IMR-90 (cell line): ENCODE measurements at regions not wholly inside any gene's neighbourhood (a gene's known extent, or its start where the extent isn't known, plus 50 kb on each side); places are given as distances from the start of the nearest gene placed in this dataset.
"Not testable (repeated sequence)": the region's sequence is repeated elsewhere in the genome, so short reads cannot be mapped to it uniquely, and the experiment has no call there.

ENCODE experiments used
- ATAC-seq: fragments of 200-7000 bp; cut with Tn5 transposase; 2 replicates; pipeline ENCODE4 v1.9.1; 2020; ENCODE audit warnings: low read depth, mild to moderate bottlenecking, moderate library complexity
- BruUV-seq: library from RNA; stranded (reverse); fragments of 400-500 nt; replicated peaks from 2 replicates; lab custom pipeline; 2021; lab: Mats Ljungman, UMichigan
- CTCF ChIA-PET: fragments of 300-600 bp; formaldehyde crosslinking; extraction: SDS; loops from one replicate; lab custom pipeline; 2021; ENCODE audit warnings: antibody characterized with exemption; lab: Yijun Ruan, JAX
- POLR2A ChIA-PET: fragments of 300-600 bp; sonication (Branson Sonifier 250); formaldehyde crosslinking; loops from one replicate; lab custom pipeline; 2022; ENCODE audit warnings: antibody characterized with exemption; ENCODE audit not compliant: unreplicated experiment; lab: Charles Lee
- DNase-seq: peaks from one replicate; pipeline ENCODE4 v3.0.0; 2013
- H2AFZ ChIP-seq: replicated peaks from 2 replicates; pipeline ENCODE3; 2013; ENCODE audit warnings: low read length, mild to moderate bottlenecking; ENCODE audit not compliant: poor library complexity
- H2AK5ac ChIP-seq: 2 replicates; pipeline ENCODE4 v1.6.1; 2013; ENCODE audit warnings: low read depth, low read length, inconsistent platforms
- H2AK9ac ChIP-seq: replicated peaks from 2 replicates; pipeline ENCODE3; 2013; ENCODE audit warnings: mild to moderate bottlenecking, low read depth, low read length, moderate library complexity; ENCODE audit not compliant: poor library complexity
- H2BK120ac ChIP-seq: 2 replicates; pipeline ENCODE4 v1.6.1; 2013; ENCODE audit warnings: low read depth, low read length, inconsistent platforms
- H2BK15ac ChIP-seq: 3 replicates; pipeline ENCODE4 v1.6.1; 2013; ENCODE audit warnings: low read depth, low read length, inconsistent platforms
- H2BK20ac ChIP-seq: 2 replicates; pipeline ENCODE4 v1.6.1; 2013; ENCODE audit warnings: low read depth, mild to moderate bottlenecking, inconsistent platforms, low read length, moderate library complexity
- H2BK5ac ChIP-seq: 2 replicates; pipeline ENCODE4 v1.6.1; 2013; ENCODE audit warnings: mild to moderate bottlenecking, low read depth, low read length, inconsistent platforms; ENCODE audit not compliant: poor library complexity, severe bottlenecking
- H3K14ac ChIP-seq: replicated peaks from 2 replicates; pipeline ENCODE4 v1.6.1; 2013; ENCODE audit warnings: low read depth, low read length, inconsistent platforms
- H3K18ac ChIP-seq: 2 replicates; pipeline ENCODE4 v1.6.1; 2013; ENCODE audit warnings: low read depth, low read length, control low read depth
- H3K23ac ChIP-seq: 2 replicates; pipeline ENCODE4 v1.6.1; 2013; ENCODE audit warnings: low read depth, low read length, inconsistent platforms
- H3K27ac ChIP-seq: 2 replicates; pipeline ENCODE4 v1.5.1; 2013; ENCODE audit warnings: mild to moderate bottlenecking, control low read depth, low read length; ENCODE audit not compliant: insufficient read depth
- H3K27me3 ChIP-seq: 2 replicates; pipeline ENCODE4 v1.6.1; 2013; ENCODE audit warnings: low read length; ENCODE audit not compliant: control insufficient read depth, insufficient read depth
- H3K36me3 ChIP-seq: 2 replicates; pipeline ENCODE4 v1.6.1; 2013; ENCODE audit warnings: low read length, mixed read lengths; ENCODE audit not compliant: control insufficient read depth, insufficient read depth
- H3K4ac ChIP-seq: 2 replicates; pipeline ENCODE4 v1.6.1; 2013; ENCODE audit warnings: low read depth, low read length, inconsistent platforms
- H3K4me1 ChIP-seq: 2 replicates; pipeline ENCODE4 v1.6.1; 2013; ENCODE audit warnings: low read length, mixed read lengths; ENCODE audit not compliant: control insufficient read depth, insufficient read depth
- H3K4me2 ChIP-seq: 2 replicates; pipeline ENCODE4 v1.6.1; 2013; ENCODE audit warnings: low read depth, mild to moderate bottlenecking, control low read depth, low read length, moderate library complexity
- H3K4me3 ChIP-seq: 2 replicates; pipeline ENCODE4 v1.5.1; 2013; ENCODE audit warnings: low read depth, mild to moderate bottlenecking, control low read depth, low read length, moderate library complexity; ENCODE audit not compliant: insufficient read depth
- H3K56ac ChIP-seq: 2 replicates; pipeline ENCODE4 v1.6.1; 2013; ENCODE audit warnings: low read length, inconsistent platforms; ENCODE audit not compliant: insufficient read depth; ENCODE audit errors: extremely low read depth
- H3K79me1 ChIP-seq, 2 experiments: 2 replicates each; pipeline ENCODE4 v1.6.1; 2013; ENCODE audit warnings: low read length in 2 of 2, inconsistent platforms in 1 of 2, low read depth in 1 of 2
- H3K9ac ChIP-seq: 2 replicates; pipeline ENCODE4 v1.6.1; 2013; ENCODE audit warnings: low read depth, low read length, control low read depth
- H3K9me1 ChIP-seq: 2 replicates; pipeline ENCODE4 v1.6.1; 2013; ENCODE audit warnings: low read length, inconsistent platforms; ENCODE audit not compliant: insufficient read depth
- H3K9me3 ChIP-seq: 2 replicates; pipeline ENCODE4 v1.6.1; 2013; ENCODE audit warnings: low read length; ENCODE audit not compliant: control insufficient read depth, insufficient read depth
- H4K20me1 ChIP-seq: 2 replicates; pipeline ENCODE4 v1.6.1; 2013; ENCODE audit warnings: low read length, inconsistent platforms; ENCODE audit not compliant: insufficient read depth
- H4K5ac ChIP-seq: 2 replicates; pipeline ENCODE4 v1.6.1; 2013; ENCODE audit warnings: mild to moderate bottlenecking, low read depth, low read length, control low read depth
- H4K8ac ChIP-seq, 2 experiments: 2 replicates each; pipeline ENCODE4 v1.6.1; 2013; ENCODE audit warnings: low read depth in 2 of 2, low read length in 2 of 2, control low read depth in 1 of 2, inconsistent platforms in 1 of 2
- H4K91ac ChIP-seq: 2 replicates; pipeline ENCODE4 v1.6.1; 2013; ENCODE audit warnings: low read depth, low read length, inconsistent platforms; ENCODE audit not compliant: insufficient read depth
- WGBS, 2 experiments: methylation state at CpG; one replicate each; pipeline versions ENCODE4 v1.1.5 to v1.1.7; 2013; ENCODE audit warnings: missing lambda C conversion rate in 2 of 2; ENCODE audit not compliant: insufficient read length in 1 of 2; ENCODE audit errors: extremely low coverage in 2 of 2; 5-methylcytosine and 5-hydroxymethylcytosine counted together
- dilution Hi-C: fragments of 300-500 bp; cut with HindIII; formaldehyde crosslinking; loops from one replicate; pipeline ENCODE4 v1.14.3; 2018; ENCODE audit warnings: low sequenced_read_pairs; ENCODE audit not compliant: unreplicated experiment
- in situ Hi-C: fragments of 300-500 bp; cut with MboI; formaldehyde crosslinking; loops from 3 replicates; pipeline ENCODE4 v1.14.3; 2019; ENCODE audit warnings: low sequenced_read_pairs, inconsistent platforms, mixed read lengths
- intact Hi-C: fragments of 100-400 bp; cut with micrococcal nuclease; formaldehyde crosslinking; loops from 2 replicates; pipeline ENCODE4 v1.10.0; 2022

- H4K91ac ChIP-seq, H3K18ac ChIP-seq, H3K9me1 ChIP-seq, H2BK15ac ChIP-seq, H3K4me3 ChIP-seq, H3K14ac ChIP-seq, dilution Hi-C loops, H3K27ac ChIP-seq, H3K4me1 ChIP-seq, H3K79me1 ChIP-seq, intact Hi-C loops, H3K27me3 ChIP-seq, DNase-seq, H2AFZ ChIP-seq, H4K5ac ChIP-seq, H4K20me1 ChIP-seq, H3K56ac ChIP-seq, H2AK9ac ChIP-seq, H2BK20ac ChIP-seq, H3K23ac ChIP-seq, H3K4ac ChIP-seq, H4K8ac ChIP-seq, H3K9ac ChIP-seq, BruUV-seq, CTCF ChIA-PET, H3K4me2 ChIP-seq, H2BK120ac ChIP-seq, ATAC-seq, POLR2A ChIA-PET, in situ Hi-C loops, H3K36me3 ChIP-seq, H2AK5ac ChIP-seq, H3K9me3 ChIP-seq, H2BK5ac ChIP-seq: not testable (repeated sequence)
- 40% methylated on average over 1 of the region's 6 CpGs; no CpG with 5 or more reads in 1 of the 2 experiments for WGBS, 2 experiments
These were observed 542.7 kb upstream of the SEMA6A start for GRCh38 chr5:117117314-117117713.
